GM12872 (cell line): ENCODE measurements at regions not wholly inside any gene's neighbourhood (a gene's known extent, or its start where the extent isn't known, plus 50 kb on each side); places are given as distances from the start of the nearest gene placed in this dataset.

Source experiments
- CTCF ChIP-seq: IDR thresholded peaks from 3 replicates; pipeline ENCODE4 v1.5.1; 2011; ENCODE audit warnings: low read depth, mild to moderate bottlenecking, low read length, moderate library complexity; ENCODE audit not compliant: insufficient read depth

GRCh38 chr6:164832410-164832809 is 477.0 kb downstream of the C6orf118 start:
- TF ChIP-seq CTCF: no peak

- no peak for TF ChIP-seq CTCF
Observed at GRCh38 chr6:164827537-164827936, 481.9 kb downstream of the C6orf118 start.

GRCh38 chr6:164826831-164827468 is 482.5 kb downstream of the C6orf118 start:
- TF ChIP-seq CTCF: no peak

- no peak for TF ChIP-seq CTCF
Observed at GRCh38 chr6:164825386-164825785, 484.0 kb downstream of the C6orf118 start.

- TF ChIP-seq CTCF: no peak
Observed at GRCh38 chr6:164817662-164818061, 491.7 kb downstream of the C6orf118 start.

- no peak for TF ChIP-seq CTCF
Observed at GRCh38 chr6:164812706-164813105, 496.7 kb downstream of the C6orf118 start.

GRCh38 chr6:164807125-164807524 is 502.3 kb downstream of the C6orf118 start:
- no peak for TF ChIP-seq CTCF
